ENCODE measurements at regions not wholly inside any gene's neighbourhood (a gene's known extent, or its start where the extent isn't known, plus 50 kb on each side); places are given as distances from the start of the nearest gene placed in this dataset.
"Not testable (repeated sequence)": the region's sequence is repeated elsewhere in the genome, so short reads cannot be mapped to it uniquely, and the experiment has no call there.

- DNase-seq = no peak
Observed at GRCh38 chr2:120539937-120540718, 194.2 kb downstream of the INHBB start.

GRCh38 chr2:120540719-120541552, 194.7 kb upstream of the GLI2 start:
- no peak for DNase-seq

- DNase-seq = no peak
Observed at GRCh38 chr2:120541553-120541932, 194.1 kb upstream of the GLI2 start.

GRCh38 chr2:120541972-120542670, 193.5 kb upstream of the GLI2 start:
- DNase-seq = no peak

- no peak for DNase-seq
Observed at GRCh38 chr2:120542911-120543527, 192.6 kb upstream of the GLI2 start.

- no peak for DNase-seq
Observed at GRCh38 chr2:120543899-120544298, 191.8 kb upstream of the GLI2 start.

- DNase-seq = no peak
Observed at GRCh38 chr2:120544522-120544921, 191.1 kb upstream of the GLI2 start.

- not testable (repeated sequence) for DNase-seq
Observed at GRCh38 chr2:120545007-120545406, 190.7 kb upstream of the GLI2 start.

- DNase-seq = no peak
Observed at GRCh38 chr2:120545521-120546047, 190.1 kb upstream of the GLI2 start.

GRCh38 chr2:120546048-120546864, 189.4 kb upstream of the GLI2 start:
- no peak for DNase-seq

GRCh38 chr2:120546865-120547390, 188.7 kb upstream of the GLI2 start:
- no peak for DNase-seq

GRCh38 chr2:120547662-120548061, 188.0 kb upstream of the GLI2 start:
- no peak for DNase-seq

- DNase-seq = no peak
Observed at GRCh38 chr2:120548627-120549608, 186.8 kb upstream of the GLI2 start.

GRCh38 chr2:120549841-120550240, 185.8 kb upstream of the GLI2 start:
- no peak for DNase-seq

- DNase-seq = no peak
Observed at GRCh38 chr2:120550282-120550681, 185.4 kb upstream of the GLI2 start.

GRCh38 chr2:120550893-120551446, 184.7 kb upstream of the GLI2 start:
- no peak for DNase-seq

- no peak for DNase-seq
Observed at GRCh38 chr2:120551522-120551921, 184.1 kb upstream of the GLI2 start.

GRCh38 chr2:120552079-120552478, 183.6 kb upstream of the GLI2 start:
- no peak for DNase-seq

- peak; percentile 13 for DNase-seq
Observed at GRCh38 chr2:120552800-120553481, 182.7 kb upstream of the GLI2 start.
